ENCODE measurements at regions not wholly inside any gene's neighbourhood (a gene's known extent, or its start where the extent isn't known, plus 50 kb on each side); places are given as distances from the start of the nearest gene placed in this dataset.

DNA sequence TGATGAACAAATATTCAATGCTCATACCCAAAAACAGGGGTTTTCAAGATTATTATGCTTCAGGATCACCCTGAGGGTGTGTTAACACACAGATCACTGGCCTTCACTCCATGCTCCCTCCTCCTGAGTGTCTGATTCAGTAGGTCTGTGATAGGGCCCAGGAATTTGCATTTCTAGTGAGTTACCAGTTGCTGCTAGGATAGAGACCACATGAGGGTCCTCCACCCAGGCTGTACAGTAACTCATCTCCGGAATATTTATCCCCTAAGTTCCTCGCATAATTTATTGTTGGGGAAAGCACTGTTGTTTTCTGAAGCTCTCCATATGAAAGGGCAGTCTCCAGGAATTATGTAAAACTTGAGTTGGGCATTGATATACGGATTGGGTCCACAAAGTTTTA lies 1106.6 kb upstream of the B3GALT2 start:
- Histone ChIP-seq H4K20me1 (ENCODE audit: control insufficient read depth, insufficient read depth) (no peaks in the 10 kb centered on the region), H3K36me3 (ENCODE audit: control insufficient read depth in 2 of 2, insufficient read depth in 2 of 2, low read length in 1 of 2) (no peaks in the 10 kb centered on the region), H3K4me2 (ENCODE audit: control insufficient read depth, insufficient read depth) (no peak overlapping the region), H3K27me3 (replicated peaks in 1 of 2; ENCODE audit: control insufficient read depth in 2 of 2, insufficient read depth in 2 of 2, low read length in 1 of 2) (no peaks in the 10 kb centered on the region), H3K9me3 (replicated peaks; ENCODE audit: control insufficient read depth, insufficient read depth, low read length) (no peaks in the 10 kb centered on the region), H3K27ac (ENCODE audit: control insufficient read depth, insufficient read depth) (no peak overlapping the region), H3K4me1 (ENCODE audit: control insufficient read depth, insufficient read depth, low read length) (no peaks in the 10 kb centered on the region), H3K79me2 (ENCODE audit: control insufficient read depth, insufficient read depth, low read length) (no peaks in the 10 kb centered on the region), H2AFZ (ENCODE audit: control insufficient read depth, low read depth, low read length) (no peak overlapping the region), H3K4me3 (no peak overlapping the region), H3K9ac (ENCODE audit: control insufficient read depth, insufficient read depth, low read length) (no peak overlapping the region)
- TF ChIP-seq, protein P1, sequence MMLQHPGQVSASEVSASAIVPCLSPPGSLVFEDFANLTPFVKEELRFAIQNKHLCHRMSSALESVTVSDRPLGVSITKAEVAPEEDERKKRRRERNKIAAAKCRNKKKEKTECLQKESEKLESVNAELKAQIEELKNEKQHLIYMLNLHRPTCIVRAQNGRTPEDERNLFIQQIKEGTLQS (IDR thresholded peaks at IDR 0.05; ENCODE audit: borderline replicate concordance, extremely low read depth, low read depth, low read length) = no peak
- no peak for TF ChIP-seq MYC (IDR thresholded peaks at IDR 0.05; ENCODE audit: insufficient read depth, insufficient read length, insufficient replicate concordance, low read length, severe bottlenecking)
- TF ChIP-seq, protein P2, sequence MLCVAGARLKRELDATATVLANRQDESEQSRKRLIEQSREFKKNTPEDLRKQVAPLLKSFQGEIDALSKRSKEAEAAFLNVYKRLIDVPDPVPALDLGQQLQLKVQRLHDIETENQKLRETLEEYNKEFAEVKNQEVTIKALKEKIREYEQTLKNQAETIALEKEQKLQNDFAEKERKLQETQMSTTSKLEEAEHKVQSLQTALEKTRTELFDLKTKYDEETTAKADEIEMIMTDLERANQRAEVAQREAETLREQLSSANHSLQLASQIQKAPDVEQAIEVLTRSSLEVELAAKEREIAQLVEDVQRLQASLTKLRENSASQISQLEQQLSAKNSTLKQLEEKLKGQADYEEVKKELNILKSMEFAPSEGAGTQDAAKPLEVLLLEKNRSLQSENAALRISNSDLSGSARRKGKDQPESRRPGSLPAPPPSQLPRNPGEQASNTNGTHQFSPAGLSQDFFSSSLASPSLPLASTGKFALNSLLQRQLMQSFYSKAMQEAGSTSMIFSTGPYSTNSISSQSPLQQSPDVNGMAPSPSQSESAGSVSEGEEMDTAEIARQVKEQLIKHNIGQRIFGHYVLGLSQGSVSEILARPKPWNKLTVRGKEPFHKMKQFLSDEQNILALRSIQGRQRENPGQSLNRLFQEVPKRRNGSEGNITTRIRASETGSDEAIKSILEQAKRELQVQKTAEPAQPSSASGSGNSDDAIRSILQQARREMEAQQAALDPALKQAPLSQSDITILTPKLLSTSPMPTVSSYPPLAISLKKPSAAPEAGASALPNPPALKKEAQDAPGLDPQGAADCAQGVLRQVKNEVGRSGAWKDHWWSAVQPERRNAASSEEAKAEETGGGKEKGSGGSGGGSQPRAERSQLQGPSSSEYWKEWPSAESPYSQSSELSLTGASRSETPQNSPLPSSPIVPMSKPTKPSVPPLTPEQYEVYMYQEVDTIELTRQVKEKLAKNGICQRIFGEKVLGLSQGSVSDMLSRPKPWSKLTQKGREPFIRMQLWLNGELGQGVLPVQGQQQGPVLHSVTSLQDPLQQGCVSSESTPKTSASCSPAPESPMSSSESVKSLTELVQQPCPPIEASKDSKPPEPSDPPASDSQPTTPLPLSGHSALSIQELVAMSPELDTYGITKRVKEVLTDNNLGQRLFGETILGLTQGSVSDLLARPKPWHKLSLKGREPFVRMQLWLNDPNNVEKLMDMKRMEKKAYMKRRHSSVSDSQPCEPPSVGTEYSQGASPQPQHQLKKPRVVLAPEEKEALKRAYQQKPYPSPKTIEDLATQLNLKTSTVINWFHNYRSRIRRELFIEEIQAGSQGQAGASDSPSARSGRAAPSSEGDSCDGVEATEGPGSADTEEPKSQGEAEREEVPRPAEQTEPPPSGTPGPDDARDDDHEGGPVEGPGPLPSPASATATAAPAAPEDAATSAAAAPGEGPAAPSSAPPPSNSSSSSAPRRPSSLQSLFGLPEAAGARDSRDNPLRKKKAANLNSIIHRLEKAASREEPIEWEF (IDR thresholded peaks at IDR 0.05; ENCODE audit: insufficient replicate concordance, low read depth, low read length) = no peak
- RAD21 ChIA-PET (ENCODE audit: unreplicated experiment) = no interaction called here
- POLR2A ChIA-PET = no interaction called here
- DNase-seq (ENCODE audit: low read depth, low spot score) (no peak), FAIRE-seq (no peak), ATAC-seq (no peak)
- BruUV-seq (replicated peaks) = no TSS peak
- in situ Hi-C loops (cut with MboI) = loop anchor here (25.0 kb wide), 1 partner anchor 1831 kb away; no protein-coding TSS in a partner anchor
- CTCF ChIA-PET = interaction anchor here (1.4 kb wide), 1 partner anchor 190 kb away, joined by 4 read pairs; no protein-coding TSS in a partner anchor
- intact Hi-C loops (cut with micrococcal nuclease; ENCODE audit: unreplicated experiment) = no loop called here
- WGBS (ENCODE audit: insufficient coverage, insufficient replicate concordance, low lambda C conversion rate, missing lambda C conversion rate) = 28% methylated on average over 3 of the region's 3 CpGs
- SMC1A ChIA-PET (ENCODE audit: uncharacterized antibody, unreplicated experiment) = no interaction called here
